RWPE2 (cell line): ENCODE measurements at regions not wholly inside any gene's neighbourhood (a gene's known extent, or its start where the extent isn't known, plus 50 kb on each side); places are given as distances from the start of the nearest gene placed in this dataset.
"Not testable (repeated sequence)": the region's sequence is repeated elsewhere in the genome, so short reads cannot be mapped to it uniquely, and the experiment has no call there.

Source experiments
- ATAC-seq: fragments of 200-7000 bp; cut with Tn5 transposase; 3 replicates; pipeline ENCODE4 v1.9.1; 2021; ENCODE audit warnings: low read depth
- DNase-seq: peaks from one replicate; pipeline ENCODE4 v3.0.0-alpha.2; 2020; ENCODE audit warnings: low spot score
- H3K27ac ChIP-seq: fragments of 450-650 bp; 2 replicates; pipeline ENCODE4 v1.5.1; 2017; ENCODE audit warnings: mild to moderate bottlenecking; ENCODE audit not compliant: poor library complexity, severe bottlenecking
- H3K27me3 ChIP-seq: fragments of 250-450 bp; sonication (Bioruptor Pico); 2 replicates; pipeline ENCODE4 v1.5.1; 2021; ENCODE audit warnings: mild to moderate bottlenecking, moderate library complexity; ENCODE audit not compliant: insufficient read depth, poor library complexity, severe bottlenecking
- H3K36me3 ChIP-seq: fragments of 250-450 bp; sonication (Bioruptor Pico); 2 replicates; pipeline ENCODE4 v1.5.1; 2020; ENCODE audit warnings: low read depth, mild to moderate bottlenecking, moderate library complexity
- H3K4me1 ChIP-seq: fragments of 250-450 bp; sonication (Bioruptor Pico); 2 replicates; pipeline ENCODE4 v1.5.1; 2021; ENCODE audit warnings: mild to moderate bottlenecking, moderate library complexity; ENCODE audit not compliant: insufficient read depth, poor library complexity, severe bottlenecking
- H3K4me3 ChIP-seq: fragments of 250-450 bp; sonication (Bioruptor Pico); 2 replicates; pipeline ENCODE4 v1.5.1; 2021; ENCODE audit warnings: mild to moderate bottlenecking, moderate library complexity; ENCODE audit not compliant: severe bottlenecking
- H3K9me3 ChIP-seq: fragments of 250-450 bp; sonication (Bioruptor Pico); 2 replicates; pipeline ENCODE4 v1.5.1; 2021; ENCODE audit warnings: mild to moderate bottlenecking, moderate library complexity; ENCODE audit not compliant: severe bottlenecking
- CTCF ChIP-seq: fragments of 450-650 bp; IDR thresholded peaks from one replicate; pipeline ENCODE4 v1.5.1; 2017; ENCODE audit warnings: mild to moderate bottlenecking, moderate library complexity; ENCODE audit not compliant: poor library complexity, severe bottlenecking

GRCh38 chr5:7157083-7157482 lies 238.9 kb upstream of the ADCY2 start:
- TF ChIP-seq CTCF: no peak
- Histone ChIP-seq H3K36me3 (no peaks in the 10 kb centered on the region), H3K27ac (no peak overlapping the region), H3K4me3 (no peak overlapping the region), H3K4me1 (no peaks in the 10 kb centered on the region), H3K27me3 (no peaks in the 10 kb centered on the region), H3K9me3 (peaks cover 15% of the 10 kb centered on the region)
- no peak for DNase-seq
- no peak for ATAC-seq

- Histone ChIP-seq H3K4me3 (no peak overlapping the region), H3K9me3 (no peaks in the 10 kb centered on the region), H3K27me3 (no peaks in the 10 kb centered on the region), H3K4me1 (peaks cover 10% of the 10 kb centered on the region), H3K27ac (peak overlapping the region; percentile 57), H3K36me3 (no peaks in the 10 kb centered on the region)
- ATAC-seq: peak; percentile 99
- DNase-seq: no peak
- no peak for TF ChIP-seq CTCF
These were observed 226.6 kb upstream of the ADCY2 start for GRCh38 chr5:7169240-7169878.

- not testable (repeated sequence) for H3K4me3 ChIP-seq, H3K36me3 ChIP-seq, H3K27me3 ChIP-seq, DNase-seq, H3K9me3 ChIP-seq, ATAC-seq
- Histone ChIP-seq H3K4me1 (peaks cover 10% of the 10 kb centered on the region), H3K27ac (peak overlapping the region; percentile 57)
These were observed 225.2 kb upstream of the ADCY2 start for GRCh38 chr5:7170785-7171184.

GRCh38 chr5:7179364-7179763 lies 216.6 kb upstream of the ADCY2 start:
- no peak for ATAC-seq
- no peak for DNase-seq
- Histone ChIP-seq H3K4me3 (no peak overlapping the region), H3K36me3 (no peaks in the 10 kb centered on the region), H3K27me3 (no peaks in the 10 kb centered on the region), H3K9me3 (peaks cover 4% of the 10 kb centered on the region), H3K27ac (no peak overlapping the region), H3K4me1 (no peaks in the 10 kb centered on the region)
- TF ChIP-seq CTCF: no peak

- TF ChIP-seq CTCF: no peak
- Histone ChIP-seq H3K27ac (no peak overlapping the region), H3K27me3 (no peaks in the 10 kb centered on the region), H3K9me3 (peaks cover 4% of the 10 kb centered on the region), H3K4me3 (no peak overlapping the region), H3K4me1 (peaks cover 4% of the 10 kb centered on the region), H3K36me3 (no peaks in the 10 kb centered on the region)
- DNase-seq (no peak), ATAC-seq (no peak)
These were observed 214.1 kb upstream of the ADCY2 start for GRCh38 chr5:7181841-7182240.
